ENCODE measurements at regions not wholly inside any gene's neighbourhood (a gene's known extent, or its start where the extent isn't known, plus 50 kb on each side); places are given as distances from the start of the nearest gene placed in this dataset.

DNA sequence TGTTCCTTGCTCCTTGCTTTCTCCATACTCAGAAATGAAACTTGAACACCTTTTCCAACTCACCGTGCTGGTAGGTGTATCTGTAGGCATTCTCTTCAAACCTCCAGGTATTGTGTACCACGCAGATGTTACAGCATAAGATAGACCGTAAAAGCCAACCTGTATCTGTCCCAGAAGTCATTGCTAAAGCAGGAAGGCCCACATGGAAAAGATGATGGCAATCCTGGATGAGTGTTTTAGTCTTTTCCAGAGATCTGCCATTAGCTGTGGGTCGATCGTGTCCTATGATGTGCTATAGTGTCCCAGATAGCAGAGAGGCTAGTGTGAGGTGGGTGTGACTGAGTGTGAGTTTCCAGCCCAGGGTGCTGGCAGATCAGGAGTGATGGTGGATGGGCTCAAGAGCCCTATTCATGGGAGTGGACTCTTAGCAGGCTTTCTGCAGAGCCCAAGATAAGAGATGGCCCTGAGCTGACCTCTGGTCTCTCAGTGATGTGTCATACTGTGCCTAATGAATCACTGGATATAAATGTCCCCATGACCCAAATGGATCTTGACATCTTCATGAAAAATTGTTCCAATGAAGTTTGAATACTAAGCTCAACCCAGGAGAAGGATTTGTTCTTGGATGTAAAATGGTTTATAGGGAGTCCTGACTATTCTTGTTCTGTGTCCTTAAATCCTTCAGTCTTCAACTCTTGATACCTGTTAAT is 69.1 kb upstream of the WDR1 start:
- DNase-seq (ENCODE audit: missing footprints) (no peak), ATAC-seq (peak; percentile 94)
- intact Hi-C loops (cut with DNase I): no loop called here

DNA sequence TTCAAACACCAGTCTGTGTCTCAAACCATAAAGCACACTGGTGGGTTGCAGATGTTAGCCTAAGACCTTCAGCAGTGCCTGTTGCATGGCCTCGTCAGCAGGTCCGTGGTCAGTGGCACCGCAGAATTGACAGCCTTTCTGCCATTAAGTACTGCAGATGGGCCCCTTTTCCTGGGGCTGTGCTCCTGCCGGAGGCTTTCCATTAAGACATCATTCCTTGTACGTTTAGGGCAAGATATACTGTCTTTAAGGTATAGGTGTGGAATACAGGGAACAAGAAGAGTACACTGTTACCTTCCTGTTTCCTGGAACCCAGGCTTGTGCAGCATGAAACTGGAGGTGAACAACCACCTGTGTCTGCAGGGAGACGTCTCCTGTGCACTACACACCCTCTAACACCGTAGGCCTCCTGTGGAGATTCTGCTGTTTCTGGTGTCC is 67.9 kb upstream of the WDR1 start:
- ATAC-seq (no peak), DNase-seq (ENCODE audit: missing footprints) (no peak)
- intact Hi-C loops (cut with DNase I): loop anchor here (1.0 kb wide), 1 partner anchor 33 kb away; no protein-coding TSS in a partner anchor

DNA sequence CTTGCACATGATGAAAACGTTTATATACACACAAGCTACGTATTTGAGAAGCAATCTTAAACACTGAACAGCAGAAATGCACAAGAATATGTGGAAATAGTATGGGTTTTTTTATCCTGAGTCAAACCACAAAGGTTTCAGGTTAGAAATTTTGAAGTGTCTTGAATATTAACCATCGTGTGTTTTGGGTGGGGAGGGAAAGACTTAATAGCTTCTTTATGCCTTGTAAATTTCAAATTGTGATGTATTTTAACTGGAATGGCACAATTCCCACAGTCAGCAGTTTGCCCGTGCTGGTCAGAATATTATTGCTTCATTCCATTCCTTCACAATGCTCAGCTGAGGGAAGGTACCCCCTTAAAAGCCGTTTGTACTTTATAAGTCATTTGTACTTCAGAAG is 67.4 kb upstream of the WDR1 start:
- intact Hi-C loops (cut with DNase I): loop anchor here (1.0 kb wide), 1 partner anchor 33 kb away; no protein-coding TSS in a partner anchor
- DNase-seq (ENCODE audit: missing footprints) (no peak), ATAC-seq (no peak)

DNA sequence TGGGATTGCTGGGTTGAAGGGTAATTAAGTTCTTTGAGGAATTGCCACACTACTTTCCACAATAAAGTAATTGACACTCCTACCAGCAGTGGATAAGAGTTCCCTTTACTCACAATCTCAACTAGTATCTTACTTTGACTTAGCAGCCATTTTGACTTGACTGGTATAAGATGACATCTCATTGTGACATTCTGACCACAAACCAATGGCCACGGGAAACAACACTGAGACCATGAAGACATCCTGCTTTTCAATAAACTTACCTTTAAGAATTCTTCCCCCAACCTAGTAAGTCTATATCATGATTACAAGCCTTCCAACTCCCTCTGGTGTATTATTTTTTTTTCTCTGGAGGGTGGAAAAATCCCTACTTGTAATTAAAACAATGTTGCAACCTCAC is 66.9 kb upstream of the WDR1 start:
- no peak for ATAC-seq
- DNase-seq (ENCODE audit: missing footprints): no peak
- intact Hi-C loops (cut with DNase I): no loop called here

DNA sequence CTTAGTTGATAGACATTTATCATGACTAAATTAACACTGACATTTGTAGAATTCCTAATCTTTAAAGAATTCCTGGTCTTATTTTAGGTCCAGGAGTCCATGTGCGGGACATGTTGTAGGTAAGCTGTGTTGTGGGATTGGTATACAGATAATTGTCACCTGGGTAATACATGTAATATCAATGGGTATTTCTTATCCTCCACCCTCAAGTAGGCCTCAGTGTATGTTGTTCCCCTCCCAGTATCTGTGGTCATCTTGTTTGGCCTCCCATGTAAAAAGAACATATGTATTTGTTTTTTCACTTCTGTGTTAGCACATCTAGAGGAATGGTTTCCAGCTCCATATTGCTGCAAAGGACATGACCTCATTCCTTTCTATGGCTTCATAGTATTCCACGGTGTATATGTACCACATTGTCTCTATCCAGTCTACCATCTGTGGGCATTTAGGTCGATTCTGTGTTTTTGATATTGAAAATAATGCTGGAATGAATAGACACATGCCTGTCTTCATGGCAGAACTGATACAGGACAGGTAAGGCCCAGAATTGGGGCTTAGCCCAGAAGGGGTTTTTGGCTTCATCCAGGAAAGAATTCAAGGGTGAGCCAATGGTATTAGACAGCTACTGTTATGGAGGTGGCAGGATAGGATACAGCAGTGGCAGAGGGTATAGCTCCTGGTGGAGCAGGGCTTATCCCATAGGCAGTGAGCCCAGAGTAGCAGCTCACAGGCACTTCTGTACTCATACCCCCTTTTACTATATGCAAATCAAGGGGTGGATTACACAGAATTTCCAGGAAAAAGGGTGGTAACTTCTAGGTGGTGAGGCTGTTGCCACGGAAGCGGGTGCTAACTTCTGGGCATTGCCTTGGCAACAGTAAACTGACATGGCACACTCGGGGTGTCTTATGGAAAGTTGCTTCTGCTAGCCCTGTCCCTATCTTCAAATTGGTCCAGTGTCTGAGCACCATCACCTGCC is 66.1 kb upstream of the WDR1 start:
- DNase-seq (ENCODE audit: missing footprints) (no peak), ATAC-seq (no peak)
- intact Hi-C loops (cut with DNase I): no loop called here

DNA sequence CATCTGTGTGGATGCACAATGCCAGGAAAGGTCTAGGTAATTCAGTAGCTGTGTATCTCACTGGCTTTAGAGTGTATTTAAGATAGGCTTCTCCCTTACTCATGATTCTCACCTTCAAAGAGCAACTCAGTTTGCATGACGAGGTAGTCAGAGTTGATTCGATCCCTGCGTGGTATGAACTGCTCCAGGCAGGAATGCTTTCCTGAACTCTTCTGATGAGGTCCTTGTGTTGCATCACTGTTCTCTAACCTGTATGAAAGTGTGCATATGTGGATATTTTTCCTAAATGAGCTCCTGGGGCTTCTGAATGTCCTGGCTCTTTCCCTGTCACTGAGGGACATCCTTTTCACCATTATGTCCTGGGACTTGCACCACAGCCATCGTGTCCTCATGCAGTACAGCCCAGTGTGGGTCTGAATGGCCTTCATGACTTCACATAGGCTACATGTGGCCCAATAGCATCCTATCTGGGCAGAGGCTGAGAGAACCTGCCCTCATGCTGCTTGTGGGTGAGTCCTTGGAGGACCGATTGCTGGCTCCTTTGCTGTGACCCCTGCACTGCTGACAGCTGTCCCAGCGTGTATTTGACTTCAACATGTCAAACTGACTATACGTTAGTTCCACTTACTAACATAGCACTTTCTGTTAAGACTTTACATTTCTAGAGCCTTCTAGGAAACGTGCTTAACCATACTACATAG is 65.3 kb upstream of the WDR1 start:
- ATAC-seq (no peak), DNase-seq (ENCODE audit: missing footprints) (no peak)
- intact Hi-C loops (cut with DNase I): no loop called here

DNA sequence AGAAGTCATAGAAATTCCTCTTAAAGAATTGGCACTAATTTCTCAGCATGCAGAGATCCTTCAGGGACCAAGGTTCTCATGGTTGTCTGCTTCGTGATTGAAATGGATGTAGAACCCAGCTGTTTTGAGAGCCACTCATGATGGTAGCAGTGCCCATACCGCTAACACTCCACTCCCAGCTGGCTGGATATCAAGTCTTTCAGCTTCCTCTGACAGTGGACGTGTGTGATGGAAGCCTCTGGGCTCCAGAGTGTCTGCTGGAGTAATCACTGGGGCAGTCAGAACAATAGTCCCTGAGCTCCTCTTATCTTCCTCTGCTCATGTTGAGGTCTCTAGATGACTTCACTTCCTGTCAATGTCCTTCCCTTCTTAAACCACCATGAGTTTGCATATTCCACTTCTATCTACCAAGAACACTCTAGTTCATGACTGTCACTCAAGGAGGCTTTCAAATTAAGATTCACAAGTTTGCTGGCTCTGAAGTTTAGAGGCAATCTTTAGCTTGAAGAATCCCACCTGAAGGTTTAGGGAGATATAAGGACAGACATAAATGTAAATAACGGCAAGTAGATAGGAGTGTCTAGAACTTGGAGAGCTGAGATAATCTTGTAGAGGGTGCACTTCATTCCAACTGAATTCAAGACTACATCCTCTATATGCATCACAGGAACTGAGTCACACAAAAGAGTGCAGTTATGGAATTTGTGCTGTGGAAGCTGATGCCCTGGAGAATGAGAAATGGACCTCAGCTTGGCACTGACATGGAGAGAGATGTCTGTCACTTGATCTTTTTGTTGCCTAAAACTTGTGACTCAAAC is 64.5 kb upstream of the WDR1 start:
- DNase-seq (ENCODE audit: missing footprints): no peak
- intact Hi-C loops (cut with DNase I): no loop called here
- ATAC-seq: no peak

DNA sequence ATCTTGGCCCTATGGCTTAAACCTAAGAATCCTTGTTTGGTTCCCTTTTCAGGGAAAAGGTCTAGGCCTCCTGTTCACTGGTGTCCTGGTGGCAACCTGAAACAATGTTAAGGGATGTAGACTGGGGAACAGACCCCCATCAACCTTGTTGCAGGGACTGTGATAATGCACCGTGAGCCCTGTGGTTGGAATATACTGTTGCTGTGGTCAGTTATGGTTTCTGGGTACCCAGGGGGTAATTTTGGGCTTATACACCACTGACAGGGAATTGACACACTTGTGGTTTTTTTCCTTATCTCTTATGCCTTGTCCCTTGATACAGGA is 64.0 kb upstream of the WDR1 start:
- intact Hi-C loops (cut with DNase I): no loop called here
- no peak for DNase-seq (ENCODE audit: missing footprints)
- no peak for ATAC-seq

DNA sequence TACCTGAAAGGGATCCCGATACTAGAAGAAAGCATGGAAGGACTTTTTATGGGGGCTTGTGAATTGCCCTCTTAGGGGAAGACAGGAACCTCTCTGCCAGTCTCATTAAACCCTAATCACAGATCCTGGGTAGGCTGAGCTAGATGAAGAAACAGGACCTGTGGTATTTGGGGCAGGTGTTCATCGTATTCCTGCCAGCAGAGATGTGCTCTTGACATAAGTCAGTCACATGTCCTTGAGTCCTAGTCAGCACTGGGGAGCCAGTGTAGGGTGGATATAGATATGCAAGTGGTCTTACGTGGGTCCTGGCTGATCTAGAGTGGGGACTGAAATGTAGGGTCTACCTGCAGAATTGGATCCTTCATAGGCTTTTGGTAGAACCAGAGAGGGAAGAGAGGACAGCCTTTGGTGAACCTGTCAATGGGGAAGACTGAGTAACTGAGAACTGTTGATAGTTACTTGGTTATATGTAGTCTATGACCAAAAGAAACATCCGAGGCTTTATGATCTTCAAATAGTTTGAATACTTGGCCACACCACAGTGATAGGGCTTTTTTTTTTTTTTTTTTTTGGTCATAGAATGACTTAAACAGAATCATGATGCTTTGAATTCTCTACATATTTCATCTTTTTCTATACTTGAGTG is 63.5 kb upstream of the WDR1 start:
- ATAC-seq (no peak), DNase-seq (ENCODE audit: missing footprints) (no peak)
- intact Hi-C loops (cut with DNase I): no loop called here

DNA sequence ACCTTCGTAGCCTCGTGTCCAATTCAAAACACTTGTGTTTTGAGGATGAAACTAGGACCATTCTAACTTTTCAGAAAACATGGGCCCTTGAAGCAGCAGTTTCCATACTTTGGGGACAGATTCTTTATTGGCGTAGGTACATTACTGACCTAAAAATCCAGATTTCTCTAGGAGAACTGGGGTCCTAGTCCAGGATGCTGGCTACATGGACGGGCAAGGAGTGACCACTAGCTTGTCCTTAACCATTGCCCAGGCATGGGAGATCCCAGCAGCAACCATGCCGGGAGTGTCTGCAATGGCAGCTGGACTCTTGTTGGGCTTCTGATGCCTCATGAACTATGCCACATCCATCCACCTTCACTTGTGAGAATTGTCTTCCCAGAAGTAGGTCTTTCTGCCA is 62.2 kb upstream of the WDR1 start:
- no peak for DNase-seq (ENCODE audit: missing footprints)
- intact Hi-C loops (cut with DNase I): no loop called here
- no peak for ATAC-seq

DNA sequence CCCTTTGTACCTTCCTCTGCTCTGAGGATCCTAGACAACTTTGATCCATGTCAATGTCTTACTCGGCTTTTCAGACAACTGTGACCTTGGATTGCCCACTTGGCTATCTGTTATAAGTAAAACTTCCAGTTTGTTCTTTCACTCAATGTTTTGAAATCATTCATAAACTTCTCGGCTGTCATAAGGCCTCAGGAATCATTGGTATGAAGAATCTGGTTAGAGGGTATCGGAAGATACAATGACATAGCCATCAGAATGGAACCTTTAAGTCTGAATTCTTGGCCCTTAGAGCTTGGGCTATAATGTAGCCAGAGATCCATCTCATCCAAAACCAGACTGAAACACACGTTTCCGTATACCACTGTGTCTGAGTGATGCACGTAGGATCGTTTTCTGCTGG is 59.0 kb upstream of the WDR1 start:
- no peak for ATAC-seq
- no peak for DNase-seq (ENCODE audit: missing footprints)
- intact Hi-C loops (cut with DNase I): no loop called here

DNA sequence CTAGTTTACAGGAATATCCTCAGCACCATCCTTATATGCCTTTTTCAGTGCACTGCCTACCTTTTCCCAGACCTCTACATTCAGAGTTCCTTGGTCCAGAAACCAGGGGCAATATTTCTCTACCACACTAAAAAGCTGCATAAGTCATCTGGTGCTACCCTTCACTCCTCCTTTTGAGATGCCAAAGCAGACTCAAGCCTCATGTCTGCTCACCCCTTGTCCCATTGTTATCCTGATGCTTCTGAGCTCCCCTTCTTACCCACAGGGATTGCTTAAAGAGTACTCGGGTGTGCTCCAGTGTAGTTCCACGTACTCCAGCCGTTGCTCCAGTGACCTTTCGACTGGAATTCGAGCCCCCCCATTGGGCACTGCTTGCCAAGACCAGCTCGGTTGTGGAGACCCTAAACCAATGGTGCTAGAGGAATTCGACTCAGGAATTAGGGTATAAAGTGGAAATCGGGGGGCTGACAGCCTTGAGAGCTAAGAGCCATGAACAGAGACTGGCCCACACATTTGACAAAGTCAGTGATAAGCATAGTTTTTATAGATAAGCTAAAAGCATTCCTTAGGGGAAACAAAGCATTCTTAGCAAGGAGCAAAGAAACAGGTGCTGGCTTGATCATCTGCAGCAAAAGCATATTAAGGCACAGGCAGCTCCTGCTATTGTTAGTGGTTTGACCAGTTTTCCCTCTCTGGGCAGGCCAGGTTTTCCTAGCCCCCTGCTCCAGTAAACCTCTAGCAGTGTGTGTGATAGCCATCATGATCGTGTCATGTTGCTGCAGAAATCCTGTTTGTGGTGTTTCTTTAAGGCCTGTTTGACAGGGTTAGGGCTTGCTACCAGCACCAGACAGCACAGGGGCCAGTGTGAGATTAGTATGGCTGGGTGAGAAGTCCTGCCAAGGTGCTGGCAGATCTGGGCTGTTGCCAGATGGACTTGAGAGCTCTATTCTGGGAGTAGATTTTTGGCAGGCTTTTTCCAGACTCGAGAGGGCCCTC is 57.5 kb upstream of the WDR1 start:
- intact Hi-C loops (cut with DNase I): no loop called here
- peak; percentile 90 for ATAC-seq
- peak; percentile 76 for DNase-seq (ENCODE audit: missing footprints)

DNA sequence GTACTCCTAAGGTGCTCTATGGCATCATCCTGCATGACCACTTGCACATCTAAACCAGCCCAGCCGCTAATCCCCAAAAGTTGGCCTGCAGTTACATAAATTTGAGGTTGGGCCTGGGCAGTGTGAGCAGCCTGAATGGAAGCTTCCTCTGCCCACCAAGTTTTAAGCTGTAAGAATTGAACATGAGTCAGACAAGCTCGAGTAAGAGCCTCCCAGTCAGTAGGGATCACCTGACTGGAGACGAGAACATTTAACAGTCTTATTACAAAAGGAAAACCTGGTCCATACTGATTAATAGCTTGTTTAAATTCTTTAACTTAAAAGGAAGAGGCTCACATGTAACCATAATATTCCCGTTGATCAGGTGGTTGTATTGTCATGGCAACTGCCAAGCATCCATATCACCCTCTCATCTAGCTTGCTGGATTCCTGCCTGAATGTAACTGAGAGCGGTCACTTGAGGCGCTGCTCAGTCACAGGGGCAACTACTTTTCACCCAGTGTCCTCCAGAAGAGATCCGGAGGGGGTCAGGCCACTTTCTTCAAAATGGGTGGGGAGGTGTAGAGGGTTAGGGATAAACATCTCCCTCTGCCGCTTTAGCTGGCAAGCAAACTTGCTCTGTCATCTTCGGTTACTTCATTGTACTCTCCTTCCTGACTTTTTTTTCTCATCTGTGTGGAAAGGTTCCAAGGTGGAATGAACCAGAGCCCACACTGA is 56.6 kb upstream of the WDR1 start:
- ATAC-seq: no peak
- DNase-seq (ENCODE audit: missing footprints): no peak
- intact Hi-C loops (cut with DNase I): no loop called here

DNA sequence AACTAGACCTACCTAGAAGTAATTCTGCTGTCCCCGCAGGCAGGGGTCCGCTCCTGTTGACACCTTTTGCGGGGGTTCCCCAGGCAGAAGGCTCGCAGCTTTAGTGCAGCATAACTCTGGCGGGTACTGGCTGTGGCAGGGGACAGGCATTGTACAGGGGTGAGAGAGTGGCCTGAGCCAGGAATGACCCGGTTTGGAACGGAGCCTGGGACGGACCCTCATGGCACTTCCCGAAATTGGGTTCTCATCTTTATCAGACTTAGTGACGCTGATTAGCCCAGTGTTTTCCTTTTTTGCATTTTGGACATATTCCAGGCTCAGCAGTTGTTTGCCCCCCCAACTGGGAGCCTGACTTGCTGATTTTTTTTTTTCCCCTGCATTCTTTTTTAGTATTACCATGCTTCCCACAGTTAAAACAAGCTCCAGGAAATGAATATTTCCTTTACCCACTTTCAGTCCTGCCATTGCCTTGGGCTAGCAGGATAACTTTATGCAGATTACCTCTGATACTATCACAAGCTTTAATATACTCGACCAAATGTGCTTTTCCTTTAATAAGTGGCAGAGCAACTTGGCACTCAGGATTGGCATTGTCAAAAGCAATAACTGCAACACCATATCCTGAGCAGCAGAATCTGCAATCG is 55.8 kb upstream of the WDR1 start:
- intact Hi-C loops (cut with DNase I): no loop called here
- ATAC-seq (no peak), DNase-seq (ENCODE audit: missing footprints) (no peak)

DNA sequence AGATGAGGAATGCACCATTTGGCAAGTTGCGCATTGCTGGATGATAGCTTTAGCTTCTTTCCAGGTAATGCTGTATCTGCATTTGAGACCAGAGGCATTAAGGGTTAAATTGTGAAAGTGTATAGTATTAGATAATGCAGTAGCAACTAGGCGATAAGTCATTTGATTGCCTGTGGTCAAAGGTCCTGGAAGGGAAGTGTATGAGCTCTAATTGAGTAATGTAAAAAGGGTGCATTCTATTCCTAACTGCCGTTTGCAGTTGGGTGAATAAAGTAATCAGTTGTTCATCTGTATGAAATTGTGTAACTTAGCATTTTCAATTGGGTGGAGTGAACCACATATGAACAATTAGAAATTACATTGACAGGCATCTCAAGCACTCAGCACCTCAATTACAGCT is 54.5 kb upstream of the WDR1 start:
- ATAC-seq: no peak
- DNase-seq (ENCODE audit: missing footprints): no peak
- intact Hi-C loops (cut with DNase I): no loop called here

DNA sequence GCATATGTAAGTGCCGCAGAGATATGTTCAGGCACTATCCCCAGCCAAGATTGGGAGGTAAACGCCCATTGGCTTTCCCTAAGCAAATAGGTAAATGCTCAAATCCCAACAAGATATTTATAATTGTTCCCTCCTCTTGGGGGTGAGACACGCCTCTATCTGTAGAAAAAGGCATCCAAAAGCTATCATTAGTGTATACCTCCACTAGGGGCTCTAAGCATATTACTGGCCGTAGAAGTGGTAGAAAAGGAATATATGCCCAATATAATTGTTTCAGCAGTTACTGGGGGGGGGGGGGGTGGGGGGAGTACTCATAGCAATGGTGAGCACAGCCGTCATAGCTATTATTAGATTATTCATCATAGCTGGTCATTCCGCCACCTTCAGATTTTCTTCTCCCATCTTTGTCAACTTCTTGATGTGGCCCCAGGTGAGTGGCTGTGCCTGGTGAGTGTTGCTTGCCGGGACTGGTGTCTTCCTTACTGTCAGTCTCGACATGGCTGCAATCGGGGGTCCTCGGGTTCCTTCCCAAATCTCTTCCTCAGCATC is 53.3 kb upstream of the WDR1 start:
- intact Hi-C loops (cut with DNase I): no loop called here
- DNase-seq (ENCODE audit: missing footprints) (no peak), ATAC-seq (no peak)
